CD4-positive, alpha-beta T cell (primary cell): ENCODE measurements at regions not wholly inside any gene's neighbourhood (a gene's known extent, or its start where the extent isn't known, plus 50 kb on each side); places are given as distances from the start of the nearest gene placed in this dataset.

Source experiments
- ATAC-seq: fragments of 200-7000 bp; cut with Tn5 transposase; one replicate; pipeline ENCODE4 v1.10.0; 2022; ENCODE audit warnings: mild to moderate bottlenecking; ENCODE audit not compliant: poor library complexity
- CTCF ChIA-PET: fragments of 350-600 bp; sonication (Branson Sonifier 250); formaldehyde crosslinking; loops from one replicate; lab custom pipeline; 2021; ENCODE audit warnings: antibody characterized with exemption, inconsistent platforms; lab: Charles Lee
- POLR2A ChIA-PET: fragments of 350-600 bp; sonication (Branson Sonifier 250); formaldehyde crosslinking; loops from one replicate; lab custom pipeline; 2021; ENCODE audit warnings: antibody characterized with exemption, inconsistent platforms; lab: Charles Lee
- DNase-seq, 14 experiments: peaks; one replicate each; pipeline ENCODE4 v3.0.0-alpha.2; 2013 to 2020; ENCODE audit warnings: mixed read lengths in 2 of 14
- H3K27ac ChIP-seq, 2 donors: one replicate each; pipeline versions ENCODE4 v1.5.1 to v1.7.0; 2013; ENCODE audit warnings: low read length in 2 of 2, low read depth in 1 of 2, mild to moderate bottlenecking in 1 of 2
- H3K27me3 ChIP-seq, 2 experiments: 1 replicate in 1 of 2; 2 replicates in 1 of 2; pipeline versions ENCODE4 v1.6.1 to v1.7.0; 2013; ENCODE audit warnings: low read length in 2 of 2, control low read depth in 1 of 2, mild to moderate bottlenecking in 1 of 2, moderate library complexity in 1 of 2; ENCODE audit not compliant: insufficient read depth in 2 of 2, control insufficient read depth in 1 of 2
- H3K36me3 ChIP-seq: one replicate; pipeline ENCODE4 v1.6.1; 2013; ENCODE audit warnings: low read length, control low read depth; ENCODE audit not compliant: insufficient read depth
- H3K4me1 ChIP-seq: one replicate; pipeline ENCODE4 v1.6.1; 2013; ENCODE audit warnings: low read length, control low read depth; ENCODE audit not compliant: insufficient read depth
- H3K4me3 ChIP-seq: one replicate; pipeline ENCODE4 v1.5.1; 2013; ENCODE audit warnings: mild to moderate bottlenecking, low read length, moderate library complexity
- H3K9me3 ChIP-seq, 2 experiments: 1 replicate in 1 of 2; 2 replicates in 1 of 2; pipeline versions ENCODE4 v1.6.1 to v1.7.0; 2013; ENCODE audit warnings: low read length in 2 of 2, mild to moderate bottlenecking in 2 of 2, control low read depth in 1 of 2, moderate library complexity in 1 of 2; ENCODE audit not compliant: control insufficient read depth in 1 of 2, insufficient read depth in 1 of 2
- H3K27ac Mint-ChIP-seq: one replicate; pipeline ENCODE4 v1.8.0; 2020; ENCODE audit warnings: mixed read lengths
- H3K27me3 Mint-ChIP-seq: one replicate; pipeline ENCODE4 v1.8.0; 2021; ENCODE audit warnings: mixed read lengths
- H3K36me3 Mint-ChIP-seq: one replicate; pipeline ENCODE4 v1.8.0; 2021; ENCODE audit warnings: low read depth, mixed read lengths
- H3K4me1 Mint-ChIP-seq: one replicate; pipeline ENCODE4 v1.8.0; 2021; ENCODE audit warnings: low read depth, mixed read lengths
- H3K4me3 Mint-ChIP-seq: one replicate; pipeline ENCODE4 v1.8.0; 2020; ENCODE audit warnings: mild to moderate bottlenecking, mixed read lengths
- H3K9me3 Mint-ChIP-seq: one replicate; pipeline ENCODE4 v1.8.0; 2020; ENCODE audit warnings: mixed read lengths
- CTCF ChIP-seq: fragments of 200-600 bp; IDR thresholded peaks from one replicate; pipeline ENCODE4 v1.8.0; 2022; ENCODE audit warnings: antibody characterized with exemption, mild to moderate bottlenecking
- intact Hi-C, 2 experiments: fragments of 100-400 bp; cut with DNase I in 1 of 2; cut with micrococcal nuclease in 1 of 2; formaldehyde crosslinking; loops; one replicate each; pipeline versions ENCODE4 v1.15.1 to v1.9.0; 2023 to 2025; cut with DNase I, micrococcal nuclease

GRCh38 chr7:106773721-106774120 is 91.4 kb upstream of the PIK3CG start:
- Histone ChIP-seq H3K4me1 (no peaks in the 10 kb centered on the region), H3K36me3 (no peaks in the 10 kb centered on the region), H3K4me3 (no peak overlapping the region), H3K9me3 (no peaks in the 10 kb centered on the region), H3K27me3 (no peaks in the 10 kb centered on the region), H3K27ac (no peak overlapping the region)
- POLR2A ChIA-PET = no interaction called here
- no peaks in the 10 kb centered on the region for H3K9me3 Mint-ChIP-seq
- H3K36me3 Mint-ChIP-seq = no peaks in the 10 kb centered on the region
- peaks cover under 1% of the 10 kb centered on the region for H3K4me1 Mint-ChIP-seq
- ATAC-seq = no peak
- CTCF ChIA-PET = no interaction called here
- no peak for DNase-seq
- no peak overlapping the region for H3K4me3 Mint-ChIP-seq
- peaks cover 5% of the 10 kb centered on the region for H3K27me3 Mint-ChIP-seq
- no peak for TF ChIP-seq CTCF
- intact Hi-C loops = no loop called here
- H3K27ac Mint-ChIP-seq = no peak overlapping the region

DNA sequence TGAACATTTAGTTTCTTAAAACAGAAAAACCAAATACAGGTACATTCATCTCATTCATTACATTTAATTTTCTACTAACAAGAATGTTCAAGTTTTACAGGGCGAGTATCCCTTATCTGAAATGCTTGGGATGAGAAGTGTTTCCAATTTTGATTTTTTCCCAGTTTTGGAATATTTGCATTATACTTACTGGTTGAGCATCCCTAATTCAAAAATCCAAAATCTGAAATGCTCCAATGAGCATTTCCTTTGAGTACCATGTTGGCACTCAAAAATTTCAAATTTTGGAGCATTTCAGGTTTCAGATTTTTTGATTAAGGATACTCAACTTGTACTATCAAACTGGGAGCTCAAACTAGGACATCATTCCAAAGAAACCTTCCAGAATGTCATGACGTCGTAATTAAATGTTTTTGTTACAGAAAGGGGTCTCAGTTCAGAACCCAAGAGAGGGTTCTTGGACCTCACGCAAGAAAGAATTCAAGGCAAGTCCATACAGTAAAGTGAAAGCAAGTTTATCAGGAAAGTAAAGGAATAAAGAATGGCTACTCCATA is 90.8 kb upstream of the PIK3CG start:
- H3K36me3 Mint-ChIP-seq = no peaks in the 10 kb centered on the region
- H3K27ac Mint-ChIP-seq = no peak overlapping the region
- H3K27me3 Mint-ChIP-seq = peaks cover 5% of the 10 kb centered on the region
- no peak overlapping the region for H3K27ac ChIP-seq
- H3K4me1 ChIP-seq = no peaks in the 10 kb centered on the region
- intact Hi-C loops = no loop called here
- ATAC-seq (no peak), DNase-seq (no peak)
- no peak overlapping the region for H3K4me3 ChIP-seq
- TF ChIP-seq CTCF = no peak
- ChIA-PET CTCF (no interaction called here), POLR2A (no interaction called here)
- H3K9me3 Mint-ChIP-seq = no peaks in the 10 kb centered on the region
- H3K4me3 Mint-ChIP-seq = no peak overlapping the region
- H3K4me1 Mint-ChIP-seq = no peaks in the 10 kb centered on the region
- no peaks in the 10 kb centered on the region for H3K27me3 ChIP-seq
- no peaks in the 10 kb centered on the region for H3K36me3 ChIP-seq
- H3K9me3 ChIP-seq = no peaks in the 10 kb centered on the region

GRCh38 chr7:106774768-106775551 is 90.1 kb upstream of the PIK3CG start:
- no peak overlapping the region for H3K27ac ChIP-seq
- CTCF ChIA-PET = no interaction called here
- Mint-ChIP-seq H3K4me1 (no peaks in the 10 kb centered on the region), H3K27ac (no peak overlapping the region), H3K27me3 (peaks cover 5% of the 10 kb centered on the region), H3K36me3 (no peaks in the 10 kb centered on the region), H3K9me3 (no peaks in the 10 kb centered on the region), H3K4me3 (no peak overlapping the region)
- no peaks in the 10 kb centered on the region for H3K36me3 ChIP-seq
- H3K27me3 ChIP-seq = no peaks in the 10 kb centered on the region
- DNase-seq (peak in 2 of 14 experiments; percentile 19 to 27), ATAC-seq (no peak)
- H3K4me3 ChIP-seq = no peak overlapping the region
- POLR2A ChIA-PET = interaction anchor here (0.6 kb wide), 1 partner anchor 406 kb away, joined by 3 read pairs; no protein-coding TSS in a partner anchor
- H3K9me3 ChIP-seq = no peaks in the 10 kb centered on the region
- intact Hi-C loops = no loop called here
- no peaks in the 10 kb centered on the region for H3K4me1 ChIP-seq
- TF ChIP-seq CTCF = no peak
